SU-DHL-6 (cell line): ENCODE measurements at regions not wholly inside any gene's neighbourhood (a gene's known extent, or its start where the extent isn't known, plus 50 kb on each side); places are given as distances from the start of the nearest gene placed in this dataset.

ENCODE experiments used
- H2AFZ ChIP-seq: fragments of 200-600 bp; sonication (generic); 2 replicates; pipeline ENCODE4 v1.6.1; 2014; ENCODE audit warnings: low read depth, mild to moderate bottlenecking, moderate library complexity, mixed read lengths, antibody characterized with exemption, low read length; ENCODE audit not compliant: severe bottlenecking
- H3F3A ChIP-seq: fragments of 200-600 bp; shearing (Covaris generic); 2 replicates; pipeline ENCODE4 v1.6.0; 2016; ENCODE audit warnings: antibody characterized with exemption, mild to moderate bottlenecking; ENCODE audit not compliant: insufficient read depth
- H3K27ac ChIP-seq: fragments of 200-600 bp; sonication (generic); 2 replicates; pipeline ENCODE4 v1.5.1; 2016; ENCODE audit warnings: low read depth, mild to moderate bottlenecking, low read length, moderate library complexity, mixed read lengths
- H3K27me3 ChIP-seq: fragments of 200-600 bp; sonication (generic), shearing (Covaris generic); 2 replicates; pipeline ENCODE4 v1.6.0; 2014; ENCODE audit warnings: mild to moderate bottlenecking, low read length
- H3K36me3 ChIP-seq: fragments of 200-600 bp; sonication (generic); 2 replicates; pipeline ENCODE4 v1.6.1; 2014; ENCODE audit warnings: mild to moderate bottlenecking, low read length, mixed read lengths
- H3K4me2 ChIP-seq: fragments of 300-600, 200-600 bp; shearing (Covaris generic), sonication (generic); 2 replicates; pipeline ENCODE4 v1.6.0; 2014; ENCODE audit warnings: low read length, low read depth, mild to moderate bottlenecking; ENCODE audit not compliant: poor library complexity, severe bottlenecking
- H3K4me3 ChIP-seq: fragments of 200-600 bp; sonication (generic); 2 replicates; pipeline ENCODE4 v1.5.1; 2014; ENCODE audit warnings: antibody characterized with exemption, low read length, mild to moderate bottlenecking, mixed read lengths; ENCODE audit not compliant: insufficient read depth, poor library complexity, severe bottlenecking
- H3K79me2 ChIP-seq: fragments of 200-600 bp; sonication (generic); 2 replicates; pipeline ENCODE4 v1.6.1; 2014; ENCODE audit warnings: mild to moderate bottlenecking, low read length, moderate library complexity; ENCODE audit not compliant: insufficient read depth
- H3K9ac ChIP-seq: fragments of 200-600 bp; sonication (generic); 2 replicates; pipeline ENCODE4 v1.7.0; 2014; ENCODE audit warnings: mild to moderate bottlenecking, low read length
- H3K9me2 ChIP-seq: fragments of 200-600 bp; sonication (generic); replicated peaks from 2 replicates; pipeline ENCODE4 v1.6.1; 2014; ENCODE audit warnings: low read length; ENCODE audit not compliant: insufficient read depth
- H3K9me3 ChIP-seq: fragments of 200-600 bp; sonication (generic); 2 replicates; pipeline ENCODE4 v1.6.1; 2014; ENCODE audit warnings: low read length, mixed read lengths; ENCODE audit not compliant: insufficient read depth
- H4K20me1 ChIP-seq: fragments of 200-600 bp; sonication (generic); 2 replicates; pipeline ENCODE4 v1.6.1; 2014; ENCODE audit warnings: low read depth, mild to moderate bottlenecking, antibody characterized with exemption, low read length, moderate library complexity, mixed read lengths
- CTCF ChIP-seq: fragments of 200-600 bp; sonication (generic); IDR thresholded peaks from one replicate; pipeline ENCODE4 v1.5.1; 2017; ENCODE audit warnings: antibody characterized with exemption, mild to moderate bottlenecking, low read length, moderate library complexity; ENCODE audit not compliant: insufficient read depth, poor library complexity, severe bottlenecking
- EZH2phosphoT487 ChIP-seq: fragments of 200-600 bp; sonication (generic), shearing (Covaris generic); conservative IDR thresholded peaks from 2 replicates; pipeline ENCODE4 v1.6.1; 2018; ENCODE audit warnings: mild to moderate bottlenecking, antibody characterized with exemption, low read length, moderate library complexity, mixed read lengths

GRCh38 chr2:37819186-37819585, 105.9 kb upstream of the RMDN2 start:
- no peaks in the 10 kb centered on the region for H3K9me2 ChIP-seq
- no peaks in the 10 kb centered on the region for H3K79me2 ChIP-seq
- no peak overlapping the region for H2AFZ ChIP-seq
- no peak overlapping the region for H3K27ac ChIP-seq
- H3F3A ChIP-seq = no peaks in the 10 kb centered on the region
- TF ChIP-seq EZH2phosphoT487 = no peak
- no peak for TF ChIP-seq CTCF
- no peaks in the 10 kb centered on the region for H3K36me3 ChIP-seq
- no peak overlapping the region for H3K9ac ChIP-seq
- no peaks in the 10 kb centered on the region for H3K9me3 ChIP-seq
- no peaks in the 10 kb centered on the region for H4K20me1 ChIP-seq
- H3K27me3 ChIP-seq = no peaks in the 10 kb centered on the region
- H3K4me3 ChIP-seq = no peak overlapping the region
- H3K4me2 ChIP-seq = no peak overlapping the region

GRCh38 chr2:37820471-37820986, 104.6 kb upstream of the RMDN2 start:
- H3K4me2 ChIP-seq = no peak overlapping the region
- no peaks in the 10 kb centered on the region for H3K9me3 ChIP-seq
- no peaks in the 10 kb centered on the region for H4K20me1 ChIP-seq
- no peaks in the 10 kb centered on the region for H3K79me2 ChIP-seq
- H3K36me3 ChIP-seq = no peaks in the 10 kb centered on the region
- no peak for TF ChIP-seq CTCF
- TF ChIP-seq EZH2phosphoT487 = no peak
- H2AFZ ChIP-seq = no peak overlapping the region
- no peaks in the 10 kb centered on the region for H3F3A ChIP-seq
- no peak overlapping the region for H3K4me3 ChIP-seq
- H3K9ac ChIP-seq = no peak overlapping the region
- H3K27ac ChIP-seq = no peak overlapping the region
- H3K9me2 ChIP-seq = no peaks in the 10 kb centered on the region
- H3K27me3 ChIP-seq = no peaks in the 10 kb centered on the region

- H2AFZ ChIP-seq = no peak overlapping the region
- no peak overlapping the region for H3K4me3 ChIP-seq
- no peak overlapping the region for H3K27ac ChIP-seq
- no peak overlapping the region for H3K4me2 ChIP-seq
- TF ChIP-seq CTCF (no peak), EZH2phosphoT487 (no peak)
- no peak overlapping the region for H3K9ac ChIP-seq
- H3K27me3 ChIP-seq = no peaks in the 10 kb centered on the region
- no peaks in the 10 kb centered on the region for H4K20me1 ChIP-seq
- H3K9me3 ChIP-seq = no peaks in the 10 kb centered on the region
- H3K9me2 ChIP-seq = no peaks in the 10 kb centered on the region
- no peaks in the 10 kb centered on the region for H3K36me3 ChIP-seq
- no peaks in the 10 kb centered on the region for H3K79me2 ChIP-seq
- no peaks in the 10 kb centered on the region for H3F3A ChIP-seq
Measured at GRCh38 chr2:37825586-37825985, 99.5 kb upstream of the RMDN2 start.
